Transverse colon (tissue), 4 donors: ENCODE measurements at regions not wholly inside any gene's neighbourhood (a gene's known extent, or its start where the extent isn't known, plus 50 kb on each side); places are given as distances from the start of the nearest gene placed in this dataset.

Experiments used
- POLR2AphosphoS5 ChIP-seq, 3 donors: sonication (generic); formaldehyde crosslinking; IDR thresholded peaks; one replicate each; pipeline ENCODE4 v1.6.1; 2016; ENCODE audit warnings: antibody characterized with exemption in 3 of 3
- TF ChIP-seq, protein P1 (sequence below), 5 experiments: fragments of 200-600 bp in 3 of 5; fragments of 450-650 bp in 2 of 5; sonication (generic) in 3 of 5; IDR thresholded peaks; 1 replicate in 2 of 5; 2 replicates in 3 of 5; pipeline ENCODE4 v1.5.1; 2016 to 2017; ENCODE audit warnings: antibody characterized with exemption in 5 of 5, inconsistent platforms in 3 of 5, mild to moderate bottlenecking in 2 of 5, moderate library complexity in 1 of 5

- TF ChIP-seq, protein P1, sequence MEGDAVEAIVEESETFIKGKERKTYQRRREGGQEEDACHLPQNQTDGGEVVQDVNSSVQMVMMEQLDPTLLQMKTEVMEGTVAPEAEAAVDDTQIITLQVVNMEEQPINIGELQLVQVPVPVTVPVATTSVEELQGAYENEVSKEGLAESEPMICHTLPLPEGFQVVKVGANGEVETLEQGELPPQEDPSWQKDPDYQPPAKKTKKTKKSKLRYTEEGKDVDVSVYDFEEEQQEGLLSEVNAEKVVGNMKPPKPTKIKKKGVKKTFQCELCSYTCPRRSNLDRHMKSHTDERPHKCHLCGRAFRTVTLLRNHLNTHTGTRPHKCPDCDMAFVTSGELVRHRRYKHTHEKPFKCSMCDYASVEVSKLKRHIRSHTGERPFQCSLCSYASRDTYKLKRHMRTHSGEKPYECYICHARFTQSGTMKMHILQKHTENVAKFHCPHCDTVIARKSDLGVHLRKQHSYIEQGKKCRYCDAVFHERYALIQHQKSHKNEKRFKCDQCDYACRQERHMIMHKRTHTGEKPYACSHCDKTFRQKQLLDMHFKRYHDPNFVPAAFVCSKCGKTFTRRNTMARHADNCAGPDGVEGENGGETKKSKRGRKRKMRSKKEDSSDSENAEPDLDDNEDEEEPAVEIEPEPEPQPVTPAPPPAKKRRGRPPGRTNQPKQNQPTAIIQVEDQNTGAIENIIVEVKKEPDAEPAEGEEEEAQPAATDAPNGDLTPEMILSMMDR (IDR thresholded peaks at IDR 0.05), result no peak
- TF ChIP-seq POLR2AphosphoS5 (IDR thresholded peaks at IDR 0.05), result no peak
These were observed 222.7 kb upstream of the MGMT start for GRCh38 chr10:129244298-129244697.
